ENCODE measurements at regions not wholly inside any gene's neighbourhood (a gene's known extent, or its start where the extent isn't known, plus 50 kb on each side); places are given as distances from the start of the nearest gene placed in this dataset.
"Not testable (repeated sequence)": the region's sequence is repeated elsewhere in the genome, so short reads cannot be mapped to it uniquely, and the experiment has no call there.

DNA sequence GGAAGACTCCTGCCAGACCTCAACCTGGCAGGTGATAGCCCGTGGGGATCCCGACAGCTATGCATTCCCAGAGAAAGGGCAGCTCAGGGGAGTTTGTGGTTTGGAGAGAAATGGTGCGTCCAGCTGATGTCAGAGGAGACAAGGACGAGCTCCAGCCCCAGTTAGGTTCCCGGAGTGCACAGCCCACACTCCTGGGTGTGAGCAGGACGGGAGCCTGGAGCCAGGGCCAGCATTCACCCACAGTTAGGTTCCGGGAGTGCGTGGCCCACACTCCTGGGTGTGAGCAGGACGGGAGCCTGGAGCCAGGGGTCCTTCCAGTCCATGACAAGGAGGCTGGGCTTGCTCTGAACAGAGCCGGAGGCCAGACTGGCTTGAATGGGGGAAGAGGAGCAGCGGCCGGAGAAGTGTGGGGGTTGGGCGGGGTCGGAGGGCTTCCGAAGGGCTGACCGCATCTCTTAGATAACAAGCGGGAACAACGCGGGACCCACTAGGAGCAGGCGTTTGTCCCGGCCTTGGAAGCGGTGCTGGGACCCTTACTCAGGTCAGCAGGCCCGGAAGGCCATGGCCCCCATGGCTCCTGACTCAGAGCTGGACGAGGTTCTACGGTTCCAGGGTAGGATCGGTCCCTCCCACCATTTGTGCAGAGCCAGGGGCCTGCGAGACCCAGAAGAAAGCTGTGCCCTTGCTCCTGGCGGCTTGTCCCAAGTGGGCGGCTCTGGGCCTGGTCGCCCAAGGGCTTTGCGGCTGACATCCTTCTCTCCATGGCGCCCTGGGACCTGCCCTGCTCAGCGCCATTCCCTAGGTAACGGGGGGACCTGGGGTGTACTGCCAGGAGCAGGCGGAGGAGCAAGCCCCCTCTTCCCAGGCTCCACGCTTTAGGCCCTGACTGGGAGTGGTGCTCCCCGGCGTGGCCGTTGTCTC is 185.6 kb downstream of the RTP5 start:
- FAIRE-seq = no peak

DNA sequence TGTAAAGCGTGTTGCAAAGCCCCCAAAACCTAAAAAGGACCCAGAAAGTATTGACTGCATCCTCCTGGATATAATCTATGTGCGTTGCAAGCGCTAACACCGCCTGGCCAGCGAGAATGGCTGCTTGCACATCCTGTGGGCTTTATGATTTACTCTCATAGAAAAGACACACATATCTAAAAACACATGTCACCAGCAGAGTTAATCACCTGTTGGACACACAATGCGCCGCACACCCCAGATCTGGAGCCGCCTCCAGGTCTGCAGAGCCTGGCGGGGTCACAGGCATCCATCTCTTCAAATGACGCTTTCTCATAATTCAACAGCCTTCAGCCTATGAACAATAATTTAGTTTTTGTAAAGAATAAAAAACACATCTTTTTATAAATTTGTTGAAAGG is 186.5 kb downstream of the RTP5 start:
- no peak for FAIRE-seq

DNA sequence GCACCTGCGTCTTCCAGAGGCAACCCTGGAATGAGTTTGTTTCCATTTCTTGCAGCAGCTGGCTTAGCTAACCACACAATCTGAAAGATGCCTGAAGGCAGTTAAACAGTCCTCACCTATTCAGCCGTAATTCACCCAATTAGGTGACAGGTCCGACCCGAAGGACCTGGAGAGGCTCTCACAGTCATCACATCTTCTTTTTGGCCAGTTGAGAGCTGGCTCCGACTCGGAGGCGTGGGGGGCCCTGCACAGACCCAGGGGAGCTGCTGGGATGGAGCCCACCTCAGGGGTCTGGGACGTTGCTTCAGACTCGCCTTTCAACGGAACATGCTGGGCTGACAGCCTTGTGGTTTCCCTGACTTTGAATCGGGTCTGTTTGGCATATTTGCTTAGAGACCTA is 187.3 kb downstream of the RTP5 start:
- FAIRE-seq = no peak

DNA sequence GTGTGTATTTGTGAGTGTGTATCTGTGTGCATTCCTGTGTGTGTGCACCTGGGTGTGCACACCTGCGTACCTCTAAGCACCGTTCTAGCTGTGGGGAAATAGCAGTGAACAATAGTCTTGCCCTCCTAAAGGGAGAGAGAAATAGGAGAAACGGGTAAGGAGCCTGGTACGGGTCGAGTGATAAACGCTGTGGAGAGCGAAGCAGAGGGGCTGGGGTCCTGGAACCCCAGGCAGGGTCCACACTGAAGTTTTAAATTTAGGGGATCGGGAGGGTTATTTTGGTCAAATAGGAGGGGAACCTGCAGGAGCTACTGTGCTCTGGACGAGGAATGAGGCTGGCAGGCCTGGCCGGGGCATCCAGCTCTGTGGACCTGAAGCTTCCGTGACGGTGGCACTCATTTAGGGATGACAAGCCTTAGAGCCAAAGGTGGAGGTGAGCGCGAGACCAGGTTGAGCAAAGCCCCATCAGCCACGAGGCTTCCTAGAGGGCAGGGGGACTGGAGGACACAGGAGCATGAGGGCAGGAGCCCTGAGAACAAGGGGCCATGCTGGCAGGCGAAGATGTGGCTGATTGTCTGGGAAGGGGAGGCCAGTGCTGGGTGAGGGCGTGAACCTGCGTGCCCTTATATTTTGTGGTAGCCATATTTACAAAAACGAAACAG is 188.0 kb downstream of the RTP5 start:
- no peak for FAIRE-seq

DNA sequence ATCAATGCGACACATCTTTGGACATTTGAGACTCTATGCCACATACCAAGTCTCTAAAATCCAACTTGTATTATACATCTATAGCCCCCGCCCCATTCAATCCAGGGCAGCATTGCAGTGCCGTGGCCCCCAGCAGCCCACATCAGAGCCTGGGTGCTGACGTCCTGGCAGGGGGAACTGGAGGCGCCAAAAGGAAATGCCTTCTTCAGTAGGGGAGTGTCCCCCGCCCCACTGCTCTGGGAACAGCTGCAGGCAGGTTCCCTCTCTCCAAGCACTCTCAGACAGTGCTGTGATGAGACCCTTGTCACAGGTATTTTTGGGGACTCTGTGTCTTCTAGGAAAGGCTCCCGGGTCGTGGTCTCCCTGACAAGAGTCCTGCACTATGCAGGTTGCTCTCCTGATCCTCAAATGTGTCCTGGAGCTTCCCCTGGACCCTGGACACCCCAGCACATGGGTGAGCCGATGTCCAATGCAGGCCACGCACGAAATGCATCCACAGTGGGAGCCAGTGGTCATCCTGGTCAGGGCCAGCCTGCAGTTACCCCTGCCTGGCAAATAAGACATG is 188.7 kb downstream of the RTP5 start:
- no peak for FAIRE-seq

DNA sequence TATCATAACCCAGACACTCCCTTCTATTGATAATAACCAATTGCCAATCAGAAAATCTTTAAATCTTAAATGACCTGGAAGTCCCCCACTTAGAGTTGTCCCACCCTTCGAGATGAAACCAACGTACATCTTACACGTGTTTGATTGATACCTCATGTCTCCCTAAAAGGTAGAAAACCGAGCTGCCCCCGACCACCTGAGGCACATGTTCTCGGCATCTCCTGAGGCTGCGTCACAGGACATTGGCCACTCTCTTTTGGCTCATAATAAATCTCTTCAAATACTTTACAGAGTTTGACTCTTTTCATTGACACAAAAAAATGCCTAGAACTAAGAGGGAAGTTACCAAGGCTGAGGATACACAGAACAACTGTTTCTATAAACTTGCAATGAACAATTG is 190.0 kb downstream of the RTP5 start:
- FAIRE-seq = no peak

DNA sequence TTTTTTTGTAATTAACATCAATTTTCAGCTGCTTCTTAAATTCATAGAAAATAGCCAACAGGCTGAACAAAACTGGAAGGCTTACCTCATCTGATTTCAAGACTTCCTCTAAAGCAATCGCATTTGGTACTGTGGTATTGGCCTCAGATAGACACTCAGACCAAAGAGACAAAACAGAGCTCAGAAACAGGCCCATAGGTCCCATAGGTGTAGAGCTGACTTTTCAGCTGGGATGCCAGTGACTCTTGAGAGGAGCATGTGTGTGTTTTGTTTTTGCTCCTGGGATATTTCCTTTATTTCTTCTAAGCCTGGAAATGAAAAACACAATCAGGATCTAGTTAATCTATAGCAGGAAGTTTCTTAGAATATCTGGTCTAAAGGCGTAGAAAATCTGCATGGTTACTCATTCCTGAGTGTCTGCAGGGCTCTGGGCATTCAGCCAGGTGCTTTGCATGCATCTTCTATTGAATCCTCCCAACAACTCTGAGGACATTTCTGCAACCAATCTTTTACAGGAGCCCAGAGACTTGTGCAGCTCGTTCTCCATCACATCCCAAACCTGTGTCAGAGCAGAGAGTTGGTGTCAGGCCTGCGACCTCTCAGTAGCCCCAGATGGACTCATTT is 190.8 kb downstream of the RTP5 start:
- no peak for FAIRE-seq

DNA sequence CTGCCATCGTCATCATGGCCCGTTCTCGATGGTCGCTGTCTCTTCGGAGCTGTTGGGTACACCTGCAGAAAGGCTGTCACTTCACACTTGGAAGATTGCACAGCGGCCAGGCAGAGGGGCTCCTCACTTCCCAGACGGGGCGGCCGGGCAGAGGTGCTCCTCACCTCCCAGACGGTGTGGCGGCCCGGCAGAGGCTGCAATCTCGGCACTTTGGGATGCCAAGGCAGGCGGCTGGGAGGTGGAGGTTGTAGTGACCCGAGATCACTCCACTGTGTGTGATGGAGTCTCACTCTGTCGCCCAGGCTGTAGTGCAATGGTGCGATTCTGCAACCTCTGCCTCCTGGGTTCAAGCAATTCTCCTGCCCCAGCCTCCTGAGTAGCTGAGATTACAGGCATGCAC is 192.4 kb downstream of the RTP5 start:
- not testable (repeated sequence) for FAIRE-seq

DNA sequence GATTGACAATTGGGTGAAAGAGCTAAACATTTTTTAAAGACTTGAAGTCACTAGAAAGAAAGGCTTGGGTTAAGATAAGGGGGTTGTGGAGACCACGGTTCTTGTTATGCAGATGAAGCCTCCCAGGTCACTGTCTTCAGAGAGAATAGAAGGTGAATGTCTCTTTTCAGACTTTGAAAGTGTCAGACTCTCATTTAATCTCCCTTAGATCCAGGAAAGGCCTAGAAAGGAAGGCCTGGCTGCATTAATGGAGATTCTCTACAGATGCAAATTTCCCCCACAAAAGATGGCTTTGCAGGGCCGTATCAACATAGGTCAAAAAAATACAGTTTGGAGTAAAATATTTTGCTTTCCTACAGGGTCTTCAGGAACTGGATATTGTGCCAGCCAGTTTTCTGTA is 193.9 kb downstream of the RTP5 start:
- no peak for FAIRE-seq

DNA sequence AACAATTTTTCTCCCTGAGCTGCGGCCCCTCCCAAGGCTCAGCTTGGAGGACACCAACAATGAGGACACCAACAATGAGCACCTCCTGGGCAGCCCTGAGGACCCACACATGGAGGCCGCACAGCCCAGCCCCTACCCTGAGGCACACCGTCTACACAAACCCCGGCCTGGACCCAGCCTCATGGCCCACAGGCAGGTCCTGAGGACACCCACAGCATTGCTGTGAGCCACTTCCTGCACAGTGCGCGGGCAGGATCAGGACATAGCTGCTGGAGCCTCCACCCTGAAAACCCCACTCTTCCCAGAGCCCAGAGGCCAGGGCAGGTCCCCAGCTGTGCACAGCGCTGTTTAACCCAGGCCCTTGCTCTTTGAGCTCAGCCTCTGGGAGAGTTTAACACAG is 194.3 kb downstream of the RTP5 start:
- no peak for FAIRE-seq

DNA sequence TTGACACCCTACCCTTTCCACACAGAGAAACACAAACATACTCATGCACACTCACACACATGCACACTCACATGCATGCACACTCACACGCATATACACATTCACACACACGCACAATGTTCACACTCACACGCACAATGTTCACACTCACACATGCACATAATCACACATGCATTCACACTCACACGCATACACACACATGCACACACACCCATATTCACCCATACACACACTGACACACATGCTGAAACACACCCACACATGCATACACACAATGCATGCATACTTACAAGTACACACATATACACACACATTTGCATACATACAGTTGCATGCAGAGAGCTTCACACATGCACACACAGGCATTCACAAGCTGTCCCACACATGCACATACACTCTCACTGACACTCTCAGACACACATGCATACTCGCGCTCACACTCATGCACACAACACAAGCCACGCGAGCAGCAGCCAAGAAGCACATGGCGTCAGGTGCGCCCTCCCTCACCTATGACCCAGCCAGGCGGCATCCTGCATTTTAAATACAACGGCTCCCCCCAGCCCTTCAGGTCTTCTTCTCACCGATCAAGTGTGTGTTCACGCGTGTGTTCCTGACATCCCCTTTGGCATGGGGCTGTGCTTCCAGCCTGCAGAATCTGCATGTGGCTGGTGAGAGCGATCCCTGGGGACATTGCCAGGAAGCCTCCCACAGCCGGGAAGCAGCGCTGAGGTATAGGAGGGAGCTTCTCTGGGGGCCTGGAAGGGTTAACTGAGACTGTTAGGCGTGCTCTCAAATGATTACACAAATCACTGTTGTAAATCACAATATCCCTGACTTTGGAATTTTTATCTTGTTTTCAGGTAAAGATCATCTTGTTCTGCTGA is 195.1 kb downstream of the RTP5 start:
- FAIRE-seq = no peak

DNA sequence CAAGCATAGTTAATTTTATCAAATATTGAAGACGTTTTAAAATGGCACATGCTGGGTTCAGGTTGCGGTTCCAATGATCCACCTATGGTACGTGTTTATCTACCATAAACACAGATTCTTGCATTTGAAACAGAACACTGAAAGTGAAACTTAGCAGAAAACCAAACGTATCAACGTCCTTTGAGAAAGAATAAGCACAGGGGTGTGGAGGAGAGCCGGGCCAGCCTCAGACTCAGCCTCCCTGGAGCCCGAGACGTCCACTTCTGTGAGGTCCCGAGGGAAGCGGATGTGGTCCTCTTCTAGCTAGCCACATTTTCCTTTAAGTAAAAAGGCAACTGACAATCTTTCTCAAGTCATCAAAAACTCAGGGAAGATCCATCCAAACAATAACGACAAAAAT is 195.9 kb downstream of the RTP5 start:
- FAIRE-seq = no peak

DNA sequence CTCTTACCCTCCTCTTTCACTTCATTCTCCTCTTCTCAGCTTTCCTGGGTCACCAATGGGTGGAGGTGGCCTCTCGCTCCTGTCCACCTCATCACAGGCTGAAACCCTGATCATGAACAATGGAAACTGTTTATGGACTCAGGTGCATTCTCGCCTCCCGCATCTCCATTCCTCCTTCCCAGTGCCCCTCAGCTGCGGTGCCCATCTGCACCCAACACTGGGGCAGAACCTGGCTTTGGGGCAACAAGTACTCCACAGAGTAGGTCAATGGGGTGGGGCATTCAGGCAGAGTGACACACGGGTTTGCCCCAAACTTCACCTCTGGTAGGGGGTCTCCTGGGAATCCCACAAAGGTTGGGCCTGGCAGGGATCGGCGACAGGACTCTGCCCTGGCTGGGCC is 199.5 kb downstream of the RTP5 start:
- FAIRE-seq = no peak

DNA sequence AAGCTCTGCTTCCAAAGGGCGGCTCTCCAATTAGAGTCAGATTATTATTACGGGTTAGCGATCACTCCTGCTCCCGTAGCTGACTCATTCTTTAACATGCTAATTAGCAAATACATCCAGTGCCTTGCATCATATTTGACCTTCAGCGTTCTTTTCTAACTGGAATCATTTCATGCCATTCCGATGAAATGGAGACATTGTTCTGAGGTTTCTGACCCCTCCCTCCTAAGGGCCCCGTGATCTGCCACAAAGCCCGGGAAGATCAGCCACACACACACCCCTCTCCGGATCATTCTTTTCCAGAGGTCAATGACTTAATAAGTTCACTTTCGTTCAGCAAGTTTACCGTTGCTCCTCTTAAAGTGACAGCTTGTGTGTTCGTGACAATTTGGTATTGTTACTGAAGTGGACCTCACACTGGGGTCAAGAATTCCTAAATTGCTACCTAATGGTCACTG is 200.4 kb downstream of the RTP5 start:
- not testable (repeated sequence) for FAIRE-seq

DNA sequence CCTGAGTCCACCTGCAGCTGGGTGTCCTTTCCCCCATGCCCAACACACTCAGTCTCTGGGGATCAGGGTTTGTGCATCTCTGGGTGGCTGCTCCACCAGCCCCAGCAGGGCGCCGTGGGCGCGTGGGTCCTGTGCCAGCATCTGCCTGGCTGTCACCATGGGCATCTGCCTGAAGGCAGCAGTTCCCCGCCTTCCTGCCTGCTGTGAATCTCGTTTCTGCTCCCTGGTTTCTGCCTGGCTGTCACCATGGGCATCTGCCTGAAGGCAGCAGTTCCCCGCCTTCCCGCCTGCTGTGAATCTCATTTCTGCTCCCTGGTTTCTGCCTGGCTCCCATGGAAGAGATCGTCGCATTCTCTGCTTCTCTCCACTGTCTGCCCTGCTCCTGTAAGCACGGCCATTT is 201.2 kb downstream of the RTP5 start:
- not testable (repeated sequence) for FAIRE-seq

DNA sequence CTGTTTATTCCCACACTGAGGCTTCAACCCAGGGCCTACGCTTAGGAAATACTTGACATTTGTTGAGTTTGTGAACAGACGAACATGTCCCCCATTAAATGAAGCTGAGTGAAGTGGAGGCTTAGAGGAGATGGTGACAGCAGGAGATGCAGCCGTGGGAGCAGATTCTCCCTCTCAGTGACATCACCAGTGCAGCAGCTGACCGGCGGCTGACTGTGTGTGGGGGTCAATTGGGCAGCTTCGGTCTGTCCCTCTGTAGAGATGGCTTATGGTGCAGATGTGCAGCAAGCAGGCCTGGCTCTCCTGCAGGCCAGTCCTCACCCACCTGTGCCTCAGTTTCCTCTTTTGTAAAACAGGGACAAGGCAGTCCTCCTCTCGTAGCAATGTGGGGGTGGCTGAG is 201.8 kb downstream of the RTP5 start:
- not testable (repeated sequence) for FAIRE-seq

DNA sequence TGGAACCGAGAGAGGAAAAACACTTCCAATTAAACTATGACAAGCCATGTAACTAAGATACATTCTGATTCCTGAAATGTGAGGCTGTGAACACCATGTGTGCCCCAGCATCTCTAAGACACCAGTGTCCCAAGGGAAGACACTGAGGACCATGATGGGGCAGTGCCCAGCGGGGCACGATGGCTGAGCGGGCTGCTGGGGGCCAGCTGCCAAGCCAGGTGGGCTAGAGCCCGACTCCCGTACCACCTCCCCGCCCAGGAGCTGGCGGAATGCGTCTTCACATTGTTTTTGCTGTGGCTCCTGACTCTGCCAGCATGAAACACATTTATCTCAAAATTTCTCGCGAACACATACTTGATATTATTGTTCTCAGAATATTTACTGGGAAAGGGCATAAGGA is 202.4 kb downstream of the RTP5 start:
- not testable (repeated sequence) for FAIRE-seq

DNA sequence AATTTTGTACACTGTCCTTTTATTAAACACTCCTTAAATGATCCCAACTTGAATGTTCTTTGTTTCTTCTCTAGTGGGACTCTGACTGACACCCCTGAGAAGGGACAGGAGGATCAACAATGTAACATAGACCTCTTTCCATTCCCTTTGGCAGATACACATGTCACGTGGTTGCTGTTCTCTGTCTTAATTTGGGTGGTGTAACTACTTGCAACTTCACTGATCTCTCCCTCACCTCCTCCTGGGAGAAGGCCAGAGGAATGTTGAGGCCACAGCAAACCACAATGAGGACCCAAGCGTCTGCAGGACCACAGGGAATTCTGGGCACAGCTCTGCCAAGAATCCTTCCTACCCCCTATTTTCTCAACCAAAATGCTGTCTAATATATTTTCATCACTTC is 205.6 kb downstream of the RTP5 start:
- no peak for FAIRE-seq

DNA sequence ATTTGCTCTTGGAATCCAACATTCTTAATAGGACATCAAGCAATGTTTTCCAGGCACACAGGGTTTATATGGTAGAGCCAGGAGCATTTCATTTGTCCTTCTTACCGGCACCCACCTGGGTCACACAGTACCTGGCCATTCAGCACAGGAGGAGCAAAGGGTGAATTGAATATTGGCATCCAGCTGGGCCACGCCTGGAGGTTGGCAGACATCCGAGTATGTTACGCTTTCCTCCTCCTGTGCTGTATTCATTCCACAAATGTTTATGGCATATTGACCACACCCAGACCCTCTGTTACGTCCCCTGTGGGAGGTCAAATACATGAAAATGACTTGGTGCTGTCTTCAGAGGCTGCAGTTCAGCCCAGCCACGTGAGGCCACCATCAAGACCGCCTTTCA is 206.2 kb downstream of the RTP5 start:
- no peak for FAIRE-seq

DNA sequence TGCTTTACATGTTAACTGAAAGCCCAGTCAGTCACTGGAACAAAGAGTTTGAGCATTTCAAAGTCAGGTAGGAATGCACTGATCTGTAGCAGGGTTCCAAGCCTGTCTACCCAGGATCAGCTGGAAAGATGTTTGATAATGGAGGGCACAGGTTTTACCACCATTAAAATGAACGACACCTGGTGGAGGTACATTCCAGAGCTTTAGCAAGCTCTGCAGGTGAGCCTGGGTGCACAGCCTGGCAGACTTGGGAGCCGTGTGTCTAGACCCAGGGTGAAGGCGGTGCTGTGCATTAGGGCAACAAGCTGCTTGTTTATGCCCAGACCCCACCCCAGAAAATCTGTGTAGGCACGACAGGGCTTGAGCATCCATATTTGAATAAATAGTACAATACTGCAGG is 206.7 kb downstream of the RTP5 start:
- FAIRE-seq = not testable (repeated sequence)

DNA sequence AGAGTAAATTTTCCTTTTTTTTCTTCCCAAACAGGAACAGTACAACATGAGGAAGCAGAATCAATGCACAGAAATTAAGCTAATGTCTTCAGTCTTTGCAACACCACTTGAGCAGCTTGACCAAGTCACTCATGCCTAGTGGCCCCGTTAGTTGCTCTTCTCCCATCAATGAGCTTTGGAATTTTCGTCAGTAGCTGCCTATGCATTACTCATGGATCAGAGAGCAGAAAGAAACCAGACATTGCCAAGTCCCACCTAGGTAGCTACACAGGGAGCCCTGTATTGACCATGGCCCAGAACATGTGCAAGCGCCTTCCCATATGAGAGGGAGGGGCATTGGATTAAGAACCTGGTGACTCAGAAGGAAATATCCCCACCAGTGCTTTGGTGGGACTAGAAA is 208.9 kb downstream of the RTP5 start:
- not testable (repeated sequence) for FAIRE-seq

DNA sequence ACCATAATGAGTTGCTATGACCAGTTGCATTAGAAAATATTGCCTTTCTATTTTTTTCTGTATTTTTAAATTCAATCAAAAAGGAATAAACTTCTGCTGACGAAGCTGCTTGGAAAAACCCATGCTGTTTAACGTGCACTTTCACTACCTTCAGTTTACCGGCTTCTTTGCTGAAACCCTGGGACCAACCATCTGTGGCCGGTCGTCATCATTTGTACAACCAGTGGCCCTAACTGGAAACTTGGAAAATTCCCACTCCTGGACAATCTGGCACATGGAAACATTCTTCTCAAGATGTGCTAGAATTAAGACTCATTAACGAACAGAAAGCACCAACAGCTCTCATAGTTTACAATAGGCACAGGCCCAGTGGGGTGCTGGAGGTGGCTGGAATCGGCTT is 210.3 kb downstream of the RTP5 start:
- not testable (repeated sequence) for FAIRE-seq

All from TTC549 (cell line).